Sigmoid colon (tissue), 6 donors: ENCODE measurements at regions not wholly inside any gene's neighbourhood (a gene's known extent, or its start where the extent isn't known, plus 50 kb on each side); places are given as distances from the start of the nearest gene placed in this dataset.

Source experiments
- DNase-seq: peaks from one replicate; pipeline ENCODE4 v3.0.0-alpha.2; 2019
- H3K27ac ChIP-seq, 4 donors: fragments of 200-600 bp; sonication (generic); one replicate each; pipeline ENCODE4 v1.5.1; 2016 to 2019; ENCODE audit warnings: mild to moderate bottlenecking in 1 of 4
- H3K27me3 ChIP-seq, 3 donors: fragments of 200-600 bp; sonication (generic); one replicate each; pipeline ENCODE4 v1.5.1; 2019; ENCODE audit warnings: mild to moderate bottlenecking in 1 of 3
- H3K36me3 ChIP-seq, 4 donors: fragments of 200-600 bp; sonication (generic); one replicate each; pipeline ENCODE4 v1.5.1; 2016 to 2019
- H3K4me1 ChIP-seq, 4 donors: fragments of 200-600 bp; sonication (generic); one replicate each; pipeline ENCODE4 v1.5.1; 2017 to 2019
- H3K4me3 ChIP-seq, 4 donors: fragments of 200-600 bp; sonication (generic); one replicate each; pipeline ENCODE4 v1.5.1; 2017 to 2019; ENCODE audit warnings: mild to moderate bottlenecking in 2 of 4, moderate library complexity in 1 of 4
- H3K9me3 ChIP-seq, 4 donors: fragments of 200-600 bp in 3 of 4; sonication (generic) in 3 of 4; one replicate each; pipeline versions ENCODE4 v1.5.1 to v1.6.1; 2013 to 2019
- EP300 ChIP-seq, 4 donors: sonication (generic); formaldehyde crosslinking; IDR thresholded peaks; one replicate each; pipeline ENCODE4 v1.6.1; 2017; ENCODE audit warnings: antibody characterized with exemption in 4 of 4
- POLR2A ChIP-seq, 2 donors: fragments of 450-650 bp; IDR thresholded peaks; one replicate each; pipeline ENCODE4 v1.6.1; 2016; ENCODE audit warnings: antibody characterized with exemption in 2 of 2, mild to moderate bottlenecking in 2 of 2, moderate library complexity in 2 of 2
- POLR2AphosphoS5 ChIP-seq, 4 donors: sonication (generic); formaldehyde crosslinking; IDR thresholded peaks; one replicate each; pipeline ENCODE4 v1.6.1; 2017; ENCODE audit warnings: antibody characterized with exemption in 4 of 4
- WGBS, 2 donors: extraction: QIAGEN DNeasy Blood & Tissue Kit; methylation state at CpG; one replicate each; pipeline ENCODE4 v1.1.7; 2013; 5-methylcytosine and 5-hydroxymethylcytosine counted together
- intact Hi-C: fragments of 100-400 bp; cut with DNase I; formaldehyde crosslinking; loops from one replicate; pipeline ENCODE4 v1.15.1; 2023
- TF ChIP-seq, protein P1 (sequence below), 4 experiments: fragments of 450-650 bp in 3 of 4; fragments of 200-600 bp in 1 of 4; IDR thresholded peaks; one replicate each; pipeline ENCODE4 v1.5.1; 2016 to 2019; ENCODE audit warnings: antibody characterized with exemption in 4 of 4, mild to moderate bottlenecking in 3 of 4, moderate library complexity in 2 of 4
- donor health status: healthy with polysubstance abuse.
- donor health status: healthy.

DNA sequence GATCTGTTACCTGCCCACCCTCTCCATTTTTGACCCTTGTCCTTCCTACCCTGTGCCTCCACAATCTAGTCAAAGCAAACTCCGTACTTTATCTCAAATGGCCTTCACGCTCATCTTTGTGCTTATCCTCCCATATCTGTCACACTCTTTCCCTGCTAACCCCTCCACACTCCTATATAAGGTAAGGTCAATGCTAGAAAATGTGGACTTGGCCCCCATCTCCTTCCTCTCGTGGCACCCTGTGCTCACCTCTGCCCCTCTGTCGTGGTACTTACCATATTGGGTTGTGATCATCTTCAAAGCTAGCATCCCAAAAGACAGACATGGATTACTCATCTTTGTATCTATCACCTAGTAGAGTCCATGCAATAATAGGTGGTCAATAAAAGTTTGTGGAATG, 127.6 kb upstream of the FOXQ1 start:
- Histone ChIP-seq H3K36me3 (no peaks in the 10 kb centered on the region), H3K4me3 (no peak overlapping the region), H3K27ac (no peak overlapping the region), H3K4me1 (no peaks in the 10 kb centered on the region), H3K9me3 (no peaks in the 10 kb centered on the region), H3K27me3 (no peaks in the 10 kb centered on the region)
- intact Hi-C loops: no loop called here
- DNase-seq: no peak
- TF ChIP-seq EP300 (IDR thresholded peaks at IDR 0.05) (no peak), POLR2AphosphoS5 (IDR thresholded peaks at IDR 0.05) (no peak), POLR2A (IDR thresholded peaks at IDR 0.05) (no peak)
- TF ChIP-seq, protein P1, sequence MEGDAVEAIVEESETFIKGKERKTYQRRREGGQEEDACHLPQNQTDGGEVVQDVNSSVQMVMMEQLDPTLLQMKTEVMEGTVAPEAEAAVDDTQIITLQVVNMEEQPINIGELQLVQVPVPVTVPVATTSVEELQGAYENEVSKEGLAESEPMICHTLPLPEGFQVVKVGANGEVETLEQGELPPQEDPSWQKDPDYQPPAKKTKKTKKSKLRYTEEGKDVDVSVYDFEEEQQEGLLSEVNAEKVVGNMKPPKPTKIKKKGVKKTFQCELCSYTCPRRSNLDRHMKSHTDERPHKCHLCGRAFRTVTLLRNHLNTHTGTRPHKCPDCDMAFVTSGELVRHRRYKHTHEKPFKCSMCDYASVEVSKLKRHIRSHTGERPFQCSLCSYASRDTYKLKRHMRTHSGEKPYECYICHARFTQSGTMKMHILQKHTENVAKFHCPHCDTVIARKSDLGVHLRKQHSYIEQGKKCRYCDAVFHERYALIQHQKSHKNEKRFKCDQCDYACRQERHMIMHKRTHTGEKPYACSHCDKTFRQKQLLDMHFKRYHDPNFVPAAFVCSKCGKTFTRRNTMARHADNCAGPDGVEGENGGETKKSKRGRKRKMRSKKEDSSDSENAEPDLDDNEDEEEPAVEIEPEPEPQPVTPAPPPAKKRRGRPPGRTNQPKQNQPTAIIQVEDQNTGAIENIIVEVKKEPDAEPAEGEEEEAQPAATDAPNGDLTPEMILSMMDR (IDR thresholded peaks at IDR 0.05): no peak
- 86% methylated on average over 4 of the region's 4 CpGs for WGBS, 2 donors

DNA sequence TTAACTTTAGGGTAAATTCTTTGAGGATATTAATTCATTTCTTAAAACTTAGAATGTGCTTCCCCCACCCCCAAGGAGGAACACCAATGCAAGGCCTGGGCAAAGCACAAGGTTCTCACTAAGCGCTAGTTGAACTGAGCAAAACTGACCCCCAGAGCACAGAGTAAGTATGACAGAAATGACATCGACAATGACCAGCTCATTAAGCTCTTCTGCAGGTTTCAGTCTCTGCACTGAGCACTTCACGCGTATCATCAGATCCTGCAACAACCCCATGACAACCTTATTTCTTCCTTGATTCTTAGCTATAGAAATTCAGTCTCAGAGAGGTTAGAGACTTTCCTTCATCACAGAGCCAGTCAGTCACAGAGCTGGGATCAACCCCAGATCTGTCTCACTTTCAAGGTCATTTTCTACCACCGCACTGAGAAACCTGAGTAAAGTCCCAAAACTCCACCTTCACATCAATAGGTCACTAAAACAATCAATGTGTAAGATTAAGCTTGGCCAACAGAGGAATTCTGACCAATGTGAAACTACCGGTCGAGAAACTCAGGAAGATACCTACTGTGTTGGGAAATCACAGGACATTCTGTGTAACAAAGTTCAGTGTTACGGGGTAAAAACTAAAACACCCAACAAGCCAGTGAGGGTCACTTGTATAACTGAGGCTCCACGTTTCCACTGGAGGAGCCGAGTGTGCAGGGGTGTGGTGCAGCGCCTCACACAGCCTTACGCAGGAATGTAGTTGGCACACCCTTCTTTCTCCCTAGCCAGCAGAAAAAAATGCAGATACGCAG, 129.0 kb upstream of the FOXQ1 start:
- no peak for DNase-seq
- Histone ChIP-seq H3K36me3 (no peaks in the 10 kb centered on the region), H3K4me1 (no peaks in the 10 kb centered on the region), H3K9me3 (no peaks in the 10 kb centered on the region), H3K4me3 (no peak overlapping the region), H3K27me3 (no peaks in the 10 kb centered on the region), H3K27ac (no peak overlapping the region)
- no peak for TF ChIP-seq EP300 (IDR thresholded peaks at IDR 0.05)
- TF ChIP-seq POLR2AphosphoS5 (IDR thresholded peaks at IDR 0.05): no peak
- TF ChIP-seq, protein P1 (IDR thresholded peaks at IDR 0.05): no peak
- no peak for TF ChIP-seq POLR2A (IDR thresholded peaks at IDR 0.05)
- 71 to 89% methylated on average over 13 of the region's 13 CpGs for WGBS, 2 donors
- intact Hi-C loops: no loop called here

DNA sequence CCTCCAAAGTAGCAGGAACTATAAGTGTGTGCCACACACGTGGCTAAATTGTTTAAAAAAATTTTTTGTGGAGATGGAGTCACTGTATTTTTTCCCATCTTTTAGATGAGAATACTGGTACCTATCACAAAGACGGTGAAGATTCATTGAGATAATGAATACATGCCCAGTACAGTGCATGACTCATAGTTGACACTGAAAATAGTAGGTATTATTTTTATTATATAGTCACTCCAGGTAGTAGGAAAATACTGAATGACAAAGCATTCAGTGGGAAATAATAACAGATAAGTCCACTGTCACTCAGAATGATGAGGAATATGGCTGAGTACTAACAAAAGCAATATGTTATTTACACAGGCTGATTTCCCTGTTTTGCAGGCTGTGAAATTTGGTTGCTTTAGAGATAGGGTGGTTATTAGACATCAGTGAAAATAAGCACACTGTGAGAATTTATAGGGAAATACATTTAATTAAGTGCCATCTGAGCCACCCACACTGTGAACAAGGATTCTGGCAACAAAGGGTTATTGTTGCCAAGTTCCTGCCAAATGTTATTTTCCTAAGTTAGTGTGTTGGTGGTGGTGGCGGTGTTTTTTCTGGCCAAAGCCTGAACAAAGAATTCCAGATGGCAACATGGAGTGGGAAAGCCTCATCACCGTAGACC, 129.8 kb upstream of the FOXQ1 start:
- Histone ChIP-seq H3K4me3 (no peak overlapping the region), H3K4me1 (no peaks in the 10 kb centered on the region), H3K27me3 (no peaks in the 10 kb centered on the region), H3K27ac (no peak overlapping the region), H3K9me3 (no peaks in the 10 kb centered on the region), H3K36me3 (no peaks in the 10 kb centered on the region)
- 76 to 84% methylated on average over 4 of the region's 4 CpGs for WGBS, 2 donors
- TF ChIP-seq EP300 (IDR thresholded peaks at IDR 0.05) (no peak), POLR2A (IDR thresholded peaks at IDR 0.05) (no peak), POLR2AphosphoS5 (IDR thresholded peaks at IDR 0.05) (no peak)
- TF ChIP-seq, protein P1 (IDR thresholded peaks at IDR 0.05): no peak
- DNase-seq: no peak
- intact Hi-C loops: no loop called here

DNA sequence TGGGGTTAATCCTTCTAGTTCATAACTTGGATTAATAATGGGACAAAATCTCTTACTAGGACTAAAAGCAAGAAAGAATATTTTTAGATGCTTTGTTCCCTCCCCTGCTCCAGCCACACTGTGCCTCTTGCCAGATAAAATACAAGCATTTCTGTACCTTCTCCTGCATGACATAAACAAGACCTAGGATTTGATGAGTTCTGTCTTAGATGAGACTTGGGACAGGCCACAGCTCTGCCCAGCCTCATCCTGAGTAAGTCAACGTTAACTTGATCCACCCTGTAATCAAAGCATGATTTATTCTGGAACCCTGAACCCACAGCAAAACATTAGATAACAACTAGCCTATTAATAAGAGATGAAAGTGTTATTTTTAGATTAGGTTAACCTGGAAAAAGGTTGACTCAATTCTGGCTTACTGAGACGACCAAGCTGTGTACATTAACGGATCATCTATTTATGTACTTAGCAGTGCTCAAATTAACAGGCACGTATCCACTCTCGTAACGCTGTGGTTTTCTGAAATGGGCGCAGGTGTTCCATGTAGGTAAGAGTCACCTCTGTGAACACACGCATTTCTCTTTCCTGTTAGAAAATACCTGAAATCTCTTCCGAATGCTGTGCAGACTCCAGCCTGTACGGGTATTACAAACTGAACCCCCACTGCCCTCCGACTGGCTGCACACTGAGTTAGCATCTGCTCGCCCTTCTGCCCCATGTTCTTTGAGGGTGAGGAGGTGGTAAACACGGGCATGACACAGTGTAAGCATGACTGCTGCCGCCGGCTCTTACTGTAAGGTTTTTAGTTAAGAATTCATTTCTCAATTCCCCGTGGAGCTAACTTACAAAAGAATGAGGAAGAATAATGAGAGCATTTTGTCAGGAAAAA, 132.1 kb upstream of the FOXQ1 start:
- Histone ChIP-seq H3K9me3 (no peaks in the 10 kb centered on the region), H3K27ac (no peak overlapping the region), H3K36me3 (no peaks in the 10 kb centered on the region), H3K4me3 (no peak overlapping the region), H3K27me3 (no peaks in the 10 kb centered on the region), H3K4me1 (no peaks in the 10 kb centered on the region)
- 69 to 81% methylated on average over 16 of the region's 16 CpGs for WGBS, 2 donors
- TF ChIP-seq EP300 (IDR thresholded peaks at IDR 0.05) (no peak), POLR2AphosphoS5 (IDR thresholded peaks at IDR 0.05) (no peak), POLR2A (IDR thresholded peaks at IDR 0.05) (no peak)
- TF ChIP-seq, protein P1 (IDR thresholded peaks at IDR 0.05): no peak
- no peak for DNase-seq
- intact Hi-C loops: no loop called here
